Middle frontal gyrus (tissue), 1 donor: ENCODE measurements at regions not wholly inside any gene's neighbourhood (a gene's known extent, or its start where the extent isn't known, plus 50 kb on each side); places are given as distances from the start of the nearest gene placed in this dataset.

ENCODE experiments used
- DNase-seq: peaks from one replicate; pipeline ENCODE4 v3.0.0-alpha.2; 2015; ENCODE audit warnings: low spot score; ENCODE audit errors: extremely low spot score

- no peak for DNase-seq
Observed at GRCh38 chr9:13556656-13557055, 277.2 kb upstream of the MPDZ start.

DNA sequence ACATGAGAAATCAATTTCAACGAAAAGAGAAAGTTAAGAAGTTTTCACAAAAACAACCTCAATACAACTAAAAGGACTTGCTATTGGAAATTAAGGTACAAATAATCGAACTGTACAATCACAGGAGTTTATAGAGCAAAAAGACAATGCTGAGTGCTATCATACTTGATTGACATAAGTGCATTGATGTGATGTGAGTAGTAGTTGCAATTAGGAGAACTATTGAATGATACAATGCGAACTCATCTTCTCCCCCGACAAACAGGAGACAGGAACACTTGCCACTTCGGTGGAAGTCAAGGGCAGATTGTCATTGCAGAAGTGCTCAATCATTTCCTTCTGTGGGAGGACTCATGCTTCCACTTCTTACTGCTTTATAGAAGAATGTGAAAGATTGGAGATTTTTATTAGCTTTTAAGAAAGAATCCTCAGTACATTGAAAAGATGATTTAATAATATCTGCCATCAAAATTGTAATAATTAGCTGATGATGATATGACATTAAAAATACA, 276.6 kb upstream of the MPDZ start:
- no peak for DNase-seq

GRCh38 chr9:13555516-13555915, 276.0 kb upstream of the MPDZ start:
- no peak for DNase-seq

- no peak for DNase-seq
Observed at GRCh38 chr9:13554626-13555025, 275.1 kb upstream of the MPDZ start.

DNA sequence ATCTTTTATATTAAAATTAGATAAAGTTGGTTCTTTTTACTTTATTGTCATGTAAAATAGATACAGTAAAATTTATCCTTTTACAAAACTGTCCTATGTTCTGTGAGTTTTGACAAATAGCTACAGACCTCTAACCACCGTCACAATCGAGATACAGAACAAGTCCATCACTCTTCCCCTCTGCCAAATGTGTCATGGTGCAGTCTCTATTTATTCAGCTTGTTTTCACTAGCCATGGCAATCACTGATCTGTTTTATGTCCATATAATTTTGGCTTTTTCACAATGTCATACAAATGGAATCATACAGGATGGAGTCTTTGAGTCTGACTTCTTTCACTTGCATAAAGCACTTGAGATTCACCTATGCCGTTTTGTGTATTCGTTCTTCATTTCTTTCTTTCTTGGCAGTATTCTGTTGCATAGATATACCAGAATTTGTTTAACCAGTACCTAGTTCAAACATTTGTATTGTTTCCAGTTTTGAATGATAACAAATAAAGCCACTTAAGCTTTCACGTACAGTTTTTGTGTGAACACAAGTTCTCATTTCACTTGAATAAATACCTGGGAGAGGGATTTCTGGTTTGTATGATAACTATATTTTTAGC, 273.2 kb upstream of the MPDZ start:
- no peak for DNase-seq

- no peak for DNase-seq
Observed at GRCh38 chr9:13550519-13550918, 271.0 kb upstream of the MPDZ start.

DNA sequence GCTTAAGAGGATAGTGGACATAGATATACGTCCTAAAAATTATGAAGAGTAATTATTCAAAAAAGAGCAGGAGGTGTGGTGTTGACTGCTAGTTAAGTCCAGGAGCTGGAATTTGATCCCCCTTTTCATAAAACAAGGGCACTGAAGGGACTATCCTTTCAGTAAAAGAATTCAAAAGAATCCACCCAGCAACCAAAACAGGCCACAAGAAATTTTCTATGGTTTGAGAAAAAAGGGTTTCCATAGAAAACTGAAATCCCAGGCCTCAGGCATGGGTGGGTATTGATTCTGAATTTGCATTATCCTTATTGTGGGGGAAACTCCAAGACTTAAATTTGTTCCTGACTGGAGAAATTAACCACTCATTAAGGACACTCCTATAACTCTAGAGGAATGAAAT, 269.0 kb upstream of the MPDZ start:
- no peak for DNase-seq

DNA sequence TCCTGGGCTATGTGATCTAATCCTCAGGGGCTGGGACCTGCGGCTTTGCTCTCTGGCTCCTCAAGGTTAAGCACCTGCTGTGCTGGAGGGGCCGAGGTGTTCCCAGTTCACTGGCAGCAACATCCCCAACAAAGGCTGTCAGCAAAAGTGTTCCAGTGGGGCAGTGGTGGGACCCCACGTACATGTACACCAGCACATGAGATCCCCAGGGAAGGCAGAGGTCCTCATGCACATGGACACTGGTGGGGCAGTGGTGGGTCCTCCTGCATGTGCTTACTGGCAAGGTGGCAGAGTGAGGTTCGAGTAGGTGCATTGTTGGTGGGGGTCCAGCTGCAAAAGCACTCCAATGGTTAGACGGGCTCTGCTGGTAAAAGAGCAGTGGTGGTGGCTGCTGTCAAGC, 255.6 kb upstream of the MPDZ start:
- no peak for DNase-seq

- no peak for DNase-seq
Observed at GRCh38 chr9:13534006-13534405, 254.5 kb upstream of the MPDZ start.

DNA sequence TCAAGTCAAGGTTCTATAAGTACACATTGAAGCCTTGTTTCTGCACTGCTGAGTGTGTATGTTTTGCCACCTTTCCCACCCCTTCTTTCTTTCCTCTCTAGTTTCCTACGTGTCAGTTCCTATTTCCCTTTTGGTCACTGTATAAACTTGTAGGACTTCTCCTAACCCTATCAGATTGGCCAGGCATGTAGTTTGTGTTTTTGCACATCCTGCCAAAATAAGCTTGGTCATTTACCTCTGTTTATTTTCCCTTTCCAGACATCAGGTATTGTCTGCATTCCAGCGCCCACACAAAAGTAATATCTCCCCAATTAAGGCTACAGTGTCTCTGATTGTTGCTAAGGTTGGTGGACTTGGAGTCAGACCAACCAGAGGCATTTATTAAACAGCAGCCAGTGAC, 252.9 kb upstream of the MPDZ start:
- no peak for DNase-seq

GRCh38 chr9:13529321-13530104, 250.0 kb upstream of the MPDZ start:
- DNase-seq, result no peak

DNA sequence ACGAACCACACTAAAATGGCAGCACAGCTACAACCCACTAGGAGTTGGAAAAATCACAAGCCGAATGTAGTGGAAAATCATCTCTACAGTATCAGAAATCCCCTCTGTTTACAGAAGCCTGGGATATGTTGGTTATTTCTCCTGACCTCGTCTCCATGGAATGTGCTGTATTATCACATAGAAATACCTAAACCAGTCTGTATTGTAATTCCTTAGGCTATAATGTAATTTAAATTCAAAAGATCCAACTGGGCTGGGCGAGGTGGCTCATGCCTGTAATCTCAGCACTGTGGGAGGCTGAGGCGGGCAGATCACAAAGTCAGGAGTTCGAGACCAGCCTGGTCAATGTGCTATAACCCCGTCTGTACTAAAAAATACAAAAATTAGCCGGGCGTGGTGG, 244.8 kb upstream of the MPDZ start:
- no peak for DNase-seq

DNA sequence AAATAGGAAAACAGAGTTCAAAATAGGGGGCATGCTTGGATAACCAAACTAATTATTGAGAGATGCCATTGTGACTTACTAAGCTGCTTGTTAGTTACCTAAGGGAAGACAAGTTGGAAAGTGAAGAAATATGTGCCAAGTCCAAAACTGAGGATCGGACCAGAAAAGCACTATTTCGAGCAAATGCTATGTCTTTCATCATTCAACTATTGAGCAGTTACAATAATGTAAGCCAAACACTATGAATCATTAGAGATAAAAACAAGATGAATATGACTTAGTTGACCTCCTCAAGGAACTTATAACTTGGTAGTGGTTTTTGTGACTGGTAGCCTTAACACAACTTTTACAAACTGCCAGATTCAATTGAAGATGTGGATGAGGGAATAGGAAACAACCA, 240.6 kb upstream of the MPDZ start:
- DNase-seq, result no peak

DNA sequence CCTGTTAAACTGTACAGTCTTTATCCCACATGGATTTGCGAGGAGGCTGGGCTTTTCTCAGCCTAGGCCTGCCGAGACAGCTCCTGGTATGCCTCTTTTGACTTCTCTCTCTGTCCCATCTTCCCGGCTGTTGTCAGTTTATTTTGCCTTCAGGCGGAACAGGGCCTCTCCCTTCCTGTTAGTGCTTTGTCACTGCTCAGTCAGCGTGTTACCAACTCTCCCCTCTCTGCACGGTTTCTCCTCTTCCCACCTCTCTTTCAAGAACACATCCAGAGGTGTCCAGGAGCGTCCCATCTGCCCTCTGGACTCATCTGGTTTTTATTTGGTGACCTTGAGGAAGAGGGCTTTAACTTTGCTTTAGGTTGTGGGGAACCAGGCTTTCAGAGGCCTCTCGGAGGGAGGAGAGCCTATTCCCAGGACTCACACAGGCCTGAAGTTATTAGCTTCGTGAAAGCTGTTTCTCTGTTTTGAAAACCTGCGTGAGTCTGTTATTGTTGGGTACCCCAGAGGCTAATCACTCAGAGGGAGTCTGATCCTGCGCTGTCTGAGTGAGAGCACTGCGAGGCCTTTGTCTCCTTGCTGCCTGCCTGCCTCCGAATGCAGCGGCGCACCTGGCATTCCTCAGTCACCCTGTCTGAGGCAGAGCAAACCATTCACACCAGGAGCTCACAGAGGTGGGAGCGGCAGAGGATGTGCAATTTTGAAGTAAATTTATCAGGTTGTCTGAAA, 234.4 kb upstream of the MPDZ start:
- no peak for DNase-seq

DNA sequence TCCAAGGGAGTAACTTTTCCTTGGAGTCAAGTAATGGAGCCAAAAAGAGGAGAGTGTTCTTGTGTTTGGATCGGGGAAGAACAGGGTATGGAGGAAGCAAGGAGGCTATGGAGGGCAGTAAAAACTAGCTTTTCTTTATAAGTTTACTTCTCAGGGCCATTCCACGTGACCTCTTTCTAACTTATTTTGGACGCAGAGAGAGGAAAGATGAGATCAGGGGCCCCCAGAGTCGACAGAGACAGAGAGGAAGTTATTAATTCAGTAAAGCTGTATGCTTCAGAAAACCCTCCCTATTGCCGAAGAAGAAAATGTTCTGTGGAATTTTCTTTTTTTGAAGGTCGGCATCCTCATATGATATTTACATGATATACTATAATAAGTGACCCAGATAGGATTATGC, 233.8 kb upstream of the MPDZ start:
- no peak for DNase-seq

DNA sequence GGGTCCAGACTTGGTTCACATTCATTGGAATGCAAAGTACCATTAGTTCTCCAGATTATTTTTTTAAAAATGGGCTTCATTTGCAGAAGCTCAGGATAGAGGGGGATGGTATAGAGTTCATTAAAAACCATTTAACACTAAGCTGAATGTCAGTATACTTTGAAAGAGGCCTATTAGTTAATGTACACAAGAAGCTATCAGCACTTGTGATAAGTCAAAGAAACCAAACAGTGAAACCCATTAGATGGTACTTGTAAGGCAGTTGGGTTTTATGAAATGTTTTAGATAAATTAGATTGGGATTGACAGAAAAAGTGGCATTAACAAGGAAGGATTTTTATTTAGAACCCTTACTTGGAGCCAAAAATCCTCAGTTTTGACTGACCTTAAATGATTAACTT, 229.2 kb upstream of the MPDZ start:
- DNase-seq, result no peak

DNA sequence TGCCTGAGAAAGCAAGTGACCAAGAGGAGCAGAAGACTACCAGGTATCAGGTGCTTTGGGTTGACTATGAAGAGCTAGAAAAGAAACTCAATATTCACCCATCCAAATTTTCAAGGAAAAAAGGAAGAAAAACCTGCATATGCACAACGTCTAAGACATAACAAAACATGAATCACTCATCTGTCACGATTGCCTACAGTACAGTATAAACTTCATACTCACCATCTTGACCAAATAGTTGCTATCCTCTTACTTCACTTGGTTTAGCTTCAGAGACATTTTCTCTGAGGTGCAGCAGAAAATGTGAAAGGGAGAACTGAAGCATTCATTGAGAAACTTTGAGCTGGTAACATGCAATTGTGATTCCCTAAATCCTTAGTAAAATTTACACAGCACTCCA, 228.6 kb upstream of the MPDZ start:
- DNase-seq, result no peak

DNA sequence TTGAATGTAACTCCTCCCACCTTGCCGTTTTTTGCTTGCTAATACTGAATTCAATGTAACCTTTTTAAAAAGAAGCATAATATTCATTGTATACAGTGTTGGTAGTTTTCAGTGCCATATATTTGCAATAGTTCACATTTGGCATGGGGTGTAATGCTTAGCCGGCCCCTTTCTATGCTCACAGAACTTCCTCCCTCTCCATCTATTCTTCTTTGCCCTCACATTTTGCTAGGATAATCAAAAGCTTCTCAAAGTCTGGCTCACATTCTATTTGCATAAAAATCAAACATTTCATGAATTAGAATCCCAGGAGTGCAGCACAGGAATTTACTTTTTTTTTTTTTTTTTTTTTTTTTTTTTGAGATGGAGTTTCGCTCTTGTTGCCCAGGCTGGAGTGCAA, 226.3 kb upstream of the MPDZ start:
- no peak for DNase-seq

DNA sequence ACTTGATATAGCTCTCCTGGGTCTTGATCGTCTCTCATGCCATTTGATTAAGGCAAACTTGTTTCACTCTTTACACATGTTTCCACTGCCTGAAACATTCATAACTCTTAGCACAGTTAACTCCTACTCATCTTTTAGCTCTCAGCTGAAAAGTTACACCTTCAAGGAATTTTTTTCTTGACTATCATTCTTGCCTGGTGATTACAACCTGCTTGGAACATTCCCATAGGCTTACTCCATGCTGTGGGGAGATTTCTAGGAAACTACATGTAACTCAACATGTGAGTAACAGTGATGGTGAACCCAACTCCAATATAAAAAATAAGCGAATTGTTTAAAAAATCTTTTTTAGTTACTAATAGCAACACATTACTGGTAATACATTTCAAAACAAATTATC, 224.1 kb upstream of the MPDZ start:
- DNase-seq, result no peak

DNA sequence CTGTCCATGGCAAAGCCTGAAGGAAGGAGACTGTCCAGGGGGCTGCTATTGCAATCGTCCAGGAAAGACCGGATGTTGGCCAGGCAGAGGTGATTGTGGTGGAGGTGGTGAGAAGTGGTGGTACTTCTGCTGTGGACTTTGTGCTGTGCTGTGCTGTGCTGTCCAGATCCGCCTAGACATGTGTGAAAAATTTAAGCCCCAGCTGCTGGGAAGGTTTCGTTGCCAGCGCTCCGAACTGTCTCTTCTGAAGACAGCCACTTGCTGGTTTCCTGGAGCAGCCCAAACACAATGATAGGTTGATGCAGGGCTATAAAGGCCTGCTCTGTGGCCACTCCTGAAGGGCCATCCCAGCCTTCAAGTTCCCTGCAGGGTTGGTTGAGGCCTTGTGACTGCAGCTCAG, 223.0 kb upstream of the MPDZ start:
- no peak for DNase-seq

- no peak for DNase-seq
Observed at GRCh38 chr9:13501018-13501417, 221.5 kb upstream of the MPDZ start.

- no peak for DNase-seq
Observed at GRCh38 chr9:13500034-13500433, 220.5 kb upstream of the MPDZ start.
